CD4-positive, alpha-beta T cell treated with Interleukin-17A for 1 hour (primary cell): ENCODE measurements at regions not wholly inside any gene's neighbourhood (a gene's known extent, or its start where the extent isn't known, plus 50 kb on each side); places are given as distances from the start of the nearest gene placed in this dataset.
"Not testable (repeated sequence)": the region's sequence is repeated elsewhere in the genome, so short reads cannot be mapped to it uniquely, and the experiment has no call there.

Experiments used
- DNase-seq: peaks from one replicate; pipeline ENCODE4 v3.0.0-alpha.2; 2020

GRCh38 chr15:70240820-70241430, 143.2 kb upstream of the TLE3 start:
- DNase-seq = no peak

GRCh38 chr15:70240082-70240481, 142.4 kb upstream of the TLE3 start:
- no peak for DNase-seq

- no peak for DNase-seq
Observed at GRCh38 chr15:70238917-70239316, 141.2 kb upstream of the TLE3 start.

GRCh38 chr15:70237626-70238025, 139.9 kb upstream of the TLE3 start:
- DNase-seq = no peak

DNA sequence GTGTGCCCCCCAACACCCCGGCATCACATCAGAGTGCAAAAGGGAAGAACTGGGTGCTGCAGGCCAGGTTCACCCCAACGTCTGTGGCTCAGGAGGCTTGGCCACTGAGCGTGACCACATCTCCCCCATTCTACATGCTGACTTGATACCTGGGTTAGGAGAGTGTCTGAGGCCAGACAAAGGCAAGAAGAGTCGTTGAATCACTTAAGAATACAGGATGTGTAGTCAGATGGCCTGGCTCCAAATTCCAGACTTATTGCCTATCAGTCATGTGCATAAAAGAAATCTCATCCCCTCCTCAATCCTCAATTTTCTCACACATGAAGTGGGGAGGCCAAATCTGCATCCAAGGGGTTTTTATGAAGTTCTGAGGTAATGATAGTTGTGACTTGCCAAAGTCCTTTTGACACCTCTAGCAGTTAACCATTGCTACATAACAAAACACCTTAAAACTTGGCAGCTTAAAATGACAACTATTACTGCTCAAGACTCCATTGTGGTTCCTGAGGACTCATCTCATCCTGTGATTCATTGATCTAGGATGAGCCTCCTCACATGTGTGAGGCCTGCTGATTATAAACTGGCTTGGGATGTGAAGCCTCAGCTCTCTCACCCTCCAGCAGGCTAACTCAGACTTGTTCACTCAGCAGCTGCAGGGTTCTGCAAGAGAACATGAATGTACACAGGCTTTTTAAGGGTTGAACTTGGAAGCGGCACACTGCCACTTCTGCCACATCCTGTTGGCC, 138.8 kb upstream of the TLE3 start:
- no peak for DNase-seq

DNA sequence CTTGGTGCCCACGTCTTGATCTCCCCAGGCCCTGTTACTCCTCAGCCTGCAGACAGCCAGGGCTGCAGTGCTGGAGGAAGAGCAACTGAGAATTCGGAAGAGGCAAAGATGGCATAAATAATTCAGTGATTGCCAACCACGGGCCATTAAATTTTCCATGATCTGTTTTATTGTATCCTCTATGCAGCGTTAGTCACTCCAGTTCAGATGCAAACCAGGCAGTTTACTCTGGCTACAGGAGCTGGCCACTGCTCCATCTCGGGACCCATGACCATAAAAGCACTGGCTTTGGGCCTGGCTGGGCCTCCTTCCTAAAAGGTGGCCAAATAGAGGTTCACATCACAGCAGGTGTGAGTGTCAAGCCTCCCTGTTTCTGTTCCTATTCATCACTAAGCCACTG, 137.6 kb upstream of the TLE3 start:
- no peak for DNase-seq

GRCh38 chr15:70234256-70234905, 136.7 kb upstream of the TLE3 start:
- DNase-seq = no peak

DNA sequence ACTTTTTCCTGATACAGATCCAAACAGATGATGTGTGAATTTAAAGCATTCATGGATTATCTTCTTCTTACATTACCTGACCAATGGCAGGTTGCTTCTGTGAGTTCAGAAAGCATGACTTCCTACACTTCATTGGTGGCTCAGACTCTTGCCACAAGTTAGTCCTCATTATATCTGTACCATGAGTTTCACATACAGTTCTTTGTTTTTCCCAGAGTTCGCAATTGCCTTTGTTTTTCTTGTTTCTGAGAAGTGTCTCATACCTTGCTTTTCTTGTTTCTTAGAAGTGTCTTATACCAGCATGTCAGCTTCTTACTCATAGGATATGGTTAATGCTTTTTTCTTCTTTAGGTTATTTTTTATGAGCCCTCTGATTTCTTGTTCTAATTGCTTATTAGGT, 133.8 kb upstream of the TLE3 start:
- DNase-seq = no peak

- DNase-seq = not testable (repeated sequence)
Observed at GRCh38 chr15:70227918-70228317, 130.2 kb upstream of the TLE3 start.

- no peak for DNase-seq
Observed at GRCh38 chr15:70227147-70227546, 129.4 kb upstream of the TLE3 start.

DNA sequence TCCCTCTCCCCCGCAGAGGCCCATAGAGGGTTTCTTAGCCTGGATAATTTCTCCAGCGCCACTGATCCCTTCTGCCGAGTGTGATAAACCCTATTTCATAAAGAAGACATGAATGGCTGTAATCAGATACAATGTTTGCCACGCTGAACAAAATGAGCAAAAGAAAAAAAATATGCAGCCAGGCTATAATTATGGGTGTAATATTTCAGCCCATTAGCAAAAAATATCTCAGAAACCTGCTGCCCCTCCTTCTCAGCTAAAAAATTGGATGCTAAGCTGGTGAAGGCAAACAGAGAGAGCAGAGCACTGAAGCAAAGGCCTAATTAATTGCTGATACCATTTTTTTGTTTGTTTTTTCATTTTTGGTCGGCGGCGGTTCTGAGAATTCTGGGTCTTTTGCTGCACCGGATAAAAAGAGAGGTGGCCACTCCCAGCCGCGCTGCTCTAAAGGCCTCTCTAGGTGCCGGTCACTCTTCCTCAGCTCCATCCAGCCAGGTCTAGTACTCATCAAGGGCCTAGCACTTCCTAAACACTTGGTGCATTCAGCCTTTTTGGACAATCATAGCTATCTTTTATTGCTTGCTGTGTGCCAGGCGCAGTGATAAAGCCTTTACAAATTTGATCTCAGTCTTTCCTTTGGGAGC, 128.7 kb upstream of the TLE3 start:
- DNase-seq = no peak

- DNase-seq = no peak
Observed at GRCh38 chr15:70225416-70225815, 127.7 kb upstream of the TLE3 start.

DNA sequence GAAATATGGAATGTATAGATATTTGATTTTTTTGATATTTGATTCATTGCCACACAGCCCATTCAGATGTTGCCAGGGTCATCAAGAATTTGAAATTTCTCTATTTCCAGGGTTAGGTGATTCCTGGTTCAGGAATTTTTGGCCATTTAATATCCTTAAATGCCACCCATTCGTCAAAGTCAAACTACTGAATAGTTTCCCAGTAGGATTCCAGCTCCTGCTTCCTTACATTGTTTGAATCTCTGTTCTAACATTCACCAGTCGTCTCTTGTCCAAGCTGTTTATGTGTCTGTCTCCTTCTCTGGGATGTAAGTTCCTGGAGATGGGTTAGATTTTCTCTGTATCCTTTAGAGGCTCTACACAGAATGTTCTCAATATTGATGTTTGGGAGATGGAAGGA, 124.9 kb upstream of the TLE3 start:
- DNase-seq = no peak

- DNase-seq = no peak
Observed at GRCh38 chr15:70220490-70221096, 122.9 kb upstream of the TLE3 start.

- DNase-seq = no peak
Observed at GRCh38 chr15:70219966-70220365, 122.2 kb upstream of the TLE3 start.

DNA sequence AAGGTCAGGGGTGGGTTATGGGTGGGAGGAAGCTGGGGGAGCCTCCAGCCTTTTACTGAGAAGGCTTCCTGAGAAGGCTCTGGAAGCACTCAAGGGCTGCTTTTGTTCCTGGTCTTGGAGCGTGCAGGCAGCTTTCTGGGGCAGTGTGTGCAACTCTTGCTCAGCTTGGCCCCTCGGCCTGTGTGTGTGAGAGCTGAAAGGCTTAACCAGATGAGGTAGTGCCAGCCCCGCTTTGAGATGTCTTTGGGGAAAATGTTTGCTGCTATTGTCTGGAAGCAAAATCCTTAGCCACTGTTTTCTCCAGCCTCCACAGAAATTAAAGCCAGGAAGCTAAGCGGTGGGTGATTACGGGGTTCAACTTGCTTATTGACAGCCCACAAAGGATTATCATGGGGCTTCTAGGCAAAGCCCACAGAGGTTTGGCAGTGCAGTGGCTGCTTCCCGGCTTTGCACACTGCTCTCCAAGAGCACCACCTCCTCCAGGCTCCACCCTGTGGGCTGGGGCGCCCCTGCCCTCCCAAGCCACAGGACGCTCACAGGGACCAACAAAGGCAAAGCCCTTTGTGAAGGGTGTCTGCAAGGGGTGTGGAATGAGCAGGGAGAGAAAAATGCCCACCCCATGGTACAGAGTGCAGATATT, 121.7 kb upstream of the TLE3 start:
- no peak for DNase-seq

GRCh38 chr15:70217226-70218160, 119.8 kb upstream of the TLE3 start:
- no peak for DNase-seq

DNA sequence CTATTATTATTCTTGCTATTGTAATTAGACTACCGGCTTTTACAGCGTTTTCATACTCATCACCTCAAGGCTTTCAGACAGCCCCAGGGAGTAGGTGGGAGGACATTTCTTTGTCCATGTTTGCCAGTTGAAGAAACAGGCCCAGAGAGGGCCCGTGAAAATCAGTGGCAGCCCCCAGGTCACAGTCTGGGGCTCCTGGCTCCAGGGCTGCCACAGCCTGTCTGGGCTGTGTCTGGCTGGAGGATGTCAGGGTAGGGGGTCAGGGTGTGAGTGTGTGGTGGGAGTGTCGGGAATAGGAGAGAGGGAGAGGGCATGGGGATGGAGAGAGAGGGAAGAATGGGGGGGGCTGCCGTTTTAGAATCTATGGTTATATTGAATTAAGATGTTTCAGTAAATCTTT, 118.2 kb upstream of the TLE3 start:
- DNase-seq = no peak

DNA sequence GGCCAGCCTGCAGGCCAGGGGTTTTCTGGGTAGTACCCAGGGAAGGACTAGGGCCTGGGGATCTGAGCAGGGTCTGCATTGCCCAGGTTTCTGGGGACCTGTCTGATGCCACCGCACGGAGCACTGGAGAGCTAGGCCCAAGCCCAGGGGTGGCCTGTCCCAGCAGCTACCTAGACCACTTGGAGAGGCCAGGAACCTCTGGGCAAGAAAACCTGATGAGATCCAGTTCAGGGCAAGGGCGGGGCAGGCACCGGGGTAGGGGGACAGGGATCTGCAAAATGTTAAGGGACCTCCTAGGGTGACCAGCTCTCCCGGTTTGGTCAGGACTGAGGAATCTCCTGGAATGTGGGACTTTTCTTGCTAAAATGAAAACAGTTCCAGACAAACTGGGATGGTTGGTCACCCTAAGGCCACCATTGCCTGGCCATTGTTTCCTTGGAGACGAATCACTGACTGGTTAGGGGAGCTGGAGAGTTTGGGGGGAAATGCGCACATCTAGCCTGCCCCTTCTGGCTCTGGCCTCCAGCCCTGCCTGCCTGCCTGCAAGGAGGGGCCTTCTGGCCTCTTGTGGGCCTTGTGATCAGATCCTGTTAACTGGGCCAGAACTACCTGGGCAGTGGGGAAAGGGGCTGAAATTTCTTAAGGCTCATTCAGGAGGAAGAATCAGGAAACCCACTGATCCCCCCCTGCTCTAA, 117.4 kb upstream of the TLE3 start:
- DNase-seq = no peak

- DNase-seq = no peak
Observed at GRCh38 chr15:70214276-70214675, 116.6 kb upstream of the TLE3 start.

GRCh38 chr15:70213794-70214193, 116.1 kb upstream of the TLE3 start:
- no peak for DNase-seq
